ENCODE measurements at regions not wholly inside any gene's neighbourhood (a gene's known extent, or its start where the extent isn't known, plus 50 kb on each side); places are given as distances from the start of the nearest gene placed in this dataset.

DNA sequence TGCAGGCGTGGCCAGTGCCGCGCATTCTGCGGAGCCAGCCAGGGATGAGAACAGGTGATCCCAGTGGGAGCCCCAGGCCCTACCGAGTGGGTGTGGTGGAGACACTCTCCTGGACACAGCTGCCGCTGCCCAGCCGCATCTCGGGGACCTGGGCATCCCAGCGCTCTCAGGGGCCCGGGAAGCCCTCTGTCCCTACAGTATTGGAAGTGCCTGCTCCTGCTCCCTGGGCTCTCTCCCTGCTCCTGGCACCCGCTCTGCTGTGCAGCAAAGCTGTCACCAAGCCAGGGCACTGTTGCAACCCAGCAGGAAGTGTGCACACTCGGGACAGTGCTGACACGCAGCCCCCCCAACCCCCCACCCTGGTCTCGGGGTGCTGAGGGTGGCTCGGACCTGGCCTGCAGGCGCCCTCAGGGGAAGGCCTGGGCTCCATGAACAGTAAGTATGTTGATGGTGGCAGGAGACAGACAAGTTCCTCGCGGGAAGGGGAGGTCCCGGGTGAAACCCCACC lies 1177.4 kb upstream of the GBE1 start:
- no peak overlapping the region for H3K18ac ChIP-seq (ENCODE audit: low read length)
- DNase-seq = no peak
- no peaks in the 10 kb centered on the region for H3K79me1 ChIP-seq (ENCODE audit: low read length)
- no peak overlapping the region for H3K56ac ChIP-seq (ENCODE audit: low read length)
- H3K79me2 ChIP-seq (ENCODE audit: control insufficient read depth, insufficient read depth, low read length) = no peaks in the 10 kb centered on the region
- no peak overlapping the region for H4K8ac ChIP-seq (ENCODE audit: low read depth, low read length)
- no CpG with 5 or more reads among the region's 19 CpGs for WGBS (ENCODE audit: extremely low coverage, insufficient coverage, low lambda C conversion rate)
- no peak overlapping the region for H2BK120ac ChIP-seq (ENCODE audit: low read depth, low read length)
- H3K4me1 ChIP-seq (ENCODE audit: control insufficient read depth, low read depth, low read length) = no peaks in the 10 kb centered on the region
- no peak overlapping the region for H2AK5ac ChIP-seq (ENCODE audit: low read length)
- H2BK5ac ChIP-seq (ENCODE audit: low read length) = no peak overlapping the region
- H3K4me3 ChIP-seq (ENCODE audit: low read length) = no peak overlapping the region
- no peak overlapping the region for H3K4me2 ChIP-seq (ENCODE audit: low read length)
- no peaks in the 10 kb centered on the region for H3K36me3 ChIP-seq (ENCODE audit: control insufficient read depth, insufficient read depth, low read length)
- H3K9ac ChIP-seq (ENCODE audit: low read length) = no peak overlapping the region
- H3K4ac ChIP-seq (ENCODE audit: low read depth, low read length) = no peak overlapping the region
- H3K27ac ChIP-seq (ENCODE audit: low read depth, low read length) = no peak overlapping the region
- no peak overlapping the region for H4K5ac ChIP-seq (ENCODE audit: low read length)
- no peaks in the 10 kb centered on the region for H3K27me3 ChIP-seq (ENCODE audit: insufficient read depth, low read length, poor library complexity)
- H3K23ac ChIP-seq (ENCODE audit: low read length) = no peak overlapping the region
- no peak overlapping the region for H2BK15ac ChIP-seq (replicated peaks; ENCODE audit: low read depth)

DNA sequence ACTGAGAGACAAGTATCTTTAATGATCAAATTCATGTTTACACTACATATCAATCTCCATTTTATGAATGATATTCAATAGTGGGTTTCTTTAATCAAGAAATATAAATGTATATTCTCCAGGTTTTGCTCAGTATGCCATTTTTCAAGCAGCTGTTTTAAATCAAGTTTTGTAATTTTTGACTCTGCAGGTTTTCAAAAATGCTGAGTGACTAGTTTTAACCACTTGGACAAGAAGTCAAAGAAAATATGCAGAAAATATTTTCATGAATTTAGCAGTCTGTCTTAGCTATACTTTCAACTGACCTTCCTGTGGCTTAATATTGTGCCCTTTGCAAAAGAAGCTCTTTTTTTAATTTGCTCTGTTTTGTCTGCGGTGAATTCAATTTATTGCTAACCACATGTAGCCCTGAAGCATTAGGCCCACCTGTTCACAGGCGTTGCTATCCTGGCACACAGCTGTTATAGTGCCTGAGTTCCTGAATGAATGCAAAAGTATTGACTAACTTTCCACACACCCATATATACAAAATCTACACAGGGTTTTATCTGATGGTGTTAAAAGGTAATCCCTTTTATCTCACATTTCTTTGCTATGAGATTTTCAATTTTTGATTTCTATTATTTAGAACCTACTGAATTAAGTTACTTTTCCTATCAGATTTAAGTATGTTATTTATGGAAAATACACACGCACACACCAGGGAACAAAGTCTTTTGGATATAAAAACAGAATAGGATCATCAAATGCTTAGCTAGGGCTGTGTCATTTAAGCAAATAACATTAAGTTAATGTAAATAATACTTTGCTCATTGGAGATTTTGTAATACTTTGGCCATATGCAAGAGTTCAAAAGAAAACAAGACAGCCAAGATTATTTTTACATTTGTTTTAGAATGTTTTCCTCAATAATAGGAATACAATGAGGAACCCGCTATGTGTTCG lies 1166.1 kb upstream of the GBE1 start:
- Histone ChIP-seq H4K8ac (ENCODE audit: low read depth, low read length) (no peak overlapping the region), H3K23ac (ENCODE audit: low read length) (no peak overlapping the region), H3K4me1 (ENCODE audit: control insufficient read depth, low read depth, low read length) (no peaks in the 10 kb centered on the region), H3K4me3 (ENCODE audit: low read length) (no peak overlapping the region), H3K27me3 (ENCODE audit: insufficient read depth, low read length, poor library complexity) (no peaks in the 10 kb centered on the region), H3K18ac (ENCODE audit: low read length) (no peak overlapping the region), H3K79me2 (ENCODE audit: control insufficient read depth, insufficient read depth, low read length) (no peaks in the 10 kb centered on the region), H3K4ac (ENCODE audit: low read depth, low read length) (no peak overlapping the region), H3K56ac (ENCODE audit: low read length) (no peak overlapping the region), H3K9ac (ENCODE audit: low read length) (no peak overlapping the region), H3K27ac (ENCODE audit: low read depth, low read length) (no peak overlapping the region), H3K36me3 (ENCODE audit: control insufficient read depth, insufficient read depth, low read length) (no peaks in the 10 kb centered on the region), H2BK120ac (ENCODE audit: low read depth, low read length) (no peak overlapping the region), H2BK5ac (ENCODE audit: low read length) (no peak overlapping the region), H3K79me1 (ENCODE audit: low read length) (no peaks in the 10 kb centered on the region), H2BK15ac (replicated peaks; ENCODE audit: low read depth) (no peak overlapping the region), H4K5ac (ENCODE audit: low read length) (no peak overlapping the region), H3K4me2 (ENCODE audit: low read length) (no peak overlapping the region), H2AK5ac (ENCODE audit: low read length) (no peak overlapping the region)
- no CpG with 5 or more reads among the region's 5 CpGs for WGBS (ENCODE audit: extremely low coverage, insufficient coverage, low lambda C conversion rate)
- DNase-seq = no peak

DNA sequence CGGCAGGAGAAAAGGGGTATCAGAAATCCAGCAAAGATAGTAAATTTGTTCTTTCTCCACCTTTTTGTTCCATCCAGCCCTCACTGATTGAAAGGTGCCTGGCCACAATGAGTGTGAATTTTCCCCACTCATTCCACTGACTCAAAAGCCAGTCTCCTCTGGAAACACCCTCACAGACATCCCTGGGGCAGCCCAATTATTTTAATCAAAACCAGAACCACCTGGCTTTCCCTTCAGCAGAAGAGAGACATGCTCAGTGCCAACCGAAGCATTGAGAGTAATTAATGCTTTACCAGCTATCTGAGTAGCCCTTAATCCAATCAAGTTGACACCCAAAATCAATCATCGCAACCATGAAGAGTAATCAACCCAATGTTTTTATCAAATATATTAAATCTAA lies 1129.6 kb upstream of the GBE1 start:
- H3K4me3 ChIP-seq (ENCODE audit: low read length) = no peak overlapping the region
- no peak overlapping the region for H2AK5ac ChIP-seq (ENCODE audit: low read length)
- H3K23ac ChIP-seq (ENCODE audit: low read length) = no peak overlapping the region
- no peak overlapping the region for H4K5ac ChIP-seq (ENCODE audit: low read length)
- H3K27ac ChIP-seq (ENCODE audit: low read depth, low read length) = no peak overlapping the region
- no CpG with 5 or more reads among the region's 3 CpGs for WGBS (ENCODE audit: extremely low coverage, insufficient coverage, low lambda C conversion rate)
- no peak overlapping the region for H3K9ac ChIP-seq (ENCODE audit: low read length)
- no peak overlapping the region for H2BK5ac ChIP-seq (ENCODE audit: low read length)
- H3K56ac ChIP-seq (ENCODE audit: low read length) = no peak overlapping the region
- no peaks in the 10 kb centered on the region for H3K27me3 ChIP-seq (ENCODE audit: insufficient read depth, low read length, poor library complexity)
- no peak for DNase-seq
- no peak overlapping the region for H2BK120ac ChIP-seq (ENCODE audit: low read depth, low read length)
- no peaks in the 10 kb centered on the region for H3K79me1 ChIP-seq (ENCODE audit: low read length)
- no peaks in the 10 kb centered on the region for H3K4me1 ChIP-seq (ENCODE audit: control insufficient read depth, low read depth, low read length)
- H3K4ac ChIP-seq (ENCODE audit: low read depth, low read length) = no peak overlapping the region
- no peak overlapping the region for H3K18ac ChIP-seq (ENCODE audit: low read length)
- no peaks in the 10 kb centered on the region for H3K36me3 ChIP-seq (ENCODE audit: control insufficient read depth, insufficient read depth, low read length)
- H2BK15ac ChIP-seq (replicated peaks; ENCODE audit: low read depth) = no peak overlapping the region
- H4K8ac ChIP-seq (ENCODE audit: low read depth, low read length) = no peak overlapping the region
- no peaks in the 10 kb centered on the region for H3K79me2 ChIP-seq (ENCODE audit: control insufficient read depth, insufficient read depth, low read length)
- H3K4me2 ChIP-seq (ENCODE audit: low read length) = no peak overlapping the region

DNA sequence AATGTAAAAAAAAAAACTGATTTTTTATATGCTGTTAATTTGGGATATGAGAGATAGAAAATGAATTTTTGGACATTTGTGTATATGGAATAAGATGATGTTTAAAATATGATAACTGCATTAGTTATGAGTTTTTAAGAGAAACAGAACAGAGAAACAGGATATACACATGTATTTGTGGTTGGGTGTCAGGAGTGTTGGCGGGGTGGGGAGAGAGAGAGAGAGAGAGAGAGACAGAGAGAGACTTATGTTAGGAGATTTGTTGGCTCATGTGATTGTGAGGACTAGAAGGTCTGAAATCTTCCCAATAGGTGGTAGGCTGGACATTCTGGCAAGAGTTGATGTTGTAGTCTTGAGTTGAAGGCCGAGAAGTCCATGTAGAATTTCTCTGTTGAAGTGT lies 1121.6 kb upstream of the GBE1 start:
- no CpG with 5 or more reads among the region's 2 CpGs for WGBS (ENCODE audit: extremely low coverage, insufficient coverage, low lambda C conversion rate)
- Histone ChIP-seq H3K79me1 (ENCODE audit: low read length) (no peaks in the 10 kb centered on the region), H2AK5ac (ENCODE audit: low read length) (no peak overlapping the region), H3K27ac (ENCODE audit: low read depth, low read length) (no peak overlapping the region), H3K23ac (ENCODE audit: low read length) (no peak overlapping the region), H3K79me2 (ENCODE audit: control insufficient read depth, insufficient read depth, low read length) (no peaks in the 10 kb centered on the region), H3K9ac (ENCODE audit: low read length) (no peak overlapping the region), H3K56ac (ENCODE audit: low read length) (no peak overlapping the region), H3K4me1 (ENCODE audit: control insufficient read depth, low read depth, low read length) (no peaks in the 10 kb centered on the region), H2BK5ac (ENCODE audit: low read length) (no peak overlapping the region), H3K18ac (ENCODE audit: low read length) (no peak overlapping the region), H4K8ac (ENCODE audit: low read depth, low read length) (no peak overlapping the region), H3K27me3 (ENCODE audit: insufficient read depth, low read length, poor library complexity) (no peaks in the 10 kb centered on the region), H3K4me3 (ENCODE audit: low read length) (no peak overlapping the region), H3K36me3 (ENCODE audit: control insufficient read depth, insufficient read depth, low read length) (no peaks in the 10 kb centered on the region), H2BK15ac (replicated peaks; ENCODE audit: low read depth) (no peak overlapping the region), H2BK120ac (ENCODE audit: low read depth, low read length) (no peak overlapping the region), H3K4ac (ENCODE audit: low read depth, low read length) (no peak overlapping the region), H3K4me2 (ENCODE audit: low read length) (no peak overlapping the region), H4K5ac (ENCODE audit: low read length) (no peak overlapping the region)
- no peak for DNase-seq

DNA sequence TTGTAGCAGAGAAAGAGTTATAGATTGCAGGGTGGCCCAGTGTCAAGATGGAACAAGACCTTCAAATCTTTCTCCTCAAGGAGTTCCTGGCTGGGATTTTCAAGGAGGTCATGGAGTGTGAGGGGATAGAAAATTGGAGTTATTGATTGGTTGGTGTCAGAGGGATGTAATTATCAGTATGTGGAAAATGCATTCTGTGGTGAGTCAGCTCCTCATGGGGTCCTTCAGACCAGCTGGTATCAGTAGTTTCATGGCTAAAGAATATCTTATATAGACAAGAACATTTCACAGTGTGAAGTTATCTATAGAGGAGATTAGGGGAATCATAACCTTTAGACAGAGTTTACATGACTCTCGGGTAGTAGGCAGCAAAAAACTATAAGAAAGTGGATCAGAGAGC lies 1114.0 kb upstream of the GBE1 start:
- Histone ChIP-seq H3K18ac (ENCODE audit: low read length) (no peak overlapping the region), H3K4me2 (ENCODE audit: low read length) (no peak overlapping the region), H3K36me3 (ENCODE audit: control insufficient read depth, insufficient read depth, low read length) (no peaks in the 10 kb centered on the region), H3K79me2 (ENCODE audit: control insufficient read depth, insufficient read depth, low read length) (no peaks in the 10 kb centered on the region), H3K4me1 (ENCODE audit: control insufficient read depth, low read depth, low read length) (no peaks in the 10 kb centered on the region), H3K56ac (ENCODE audit: low read length) (no peak overlapping the region), H2BK15ac (replicated peaks; ENCODE audit: low read depth) (no peak overlapping the region), H2BK120ac (ENCODE audit: low read depth, low read length) (no peak overlapping the region), H3K4ac (ENCODE audit: low read depth, low read length) (no peak overlapping the region), H2BK5ac (ENCODE audit: low read length) (no peak overlapping the region), H3K9ac (ENCODE audit: low read length) (no peak overlapping the region), H2AK5ac (ENCODE audit: low read length) (no peak overlapping the region), H3K27ac (ENCODE audit: low read depth, low read length) (no peak overlapping the region), H3K23ac (ENCODE audit: low read length) (no peak overlapping the region), H3K4me3 (ENCODE audit: low read length) (no peak overlapping the region), H4K8ac (ENCODE audit: low read depth, low read length) (no peak overlapping the region), H3K27me3 (ENCODE audit: insufficient read depth, low read length, poor library complexity) (no peaks in the 10 kb centered on the region), H4K5ac (ENCODE audit: low read length) (no peak overlapping the region), H3K79me1 (ENCODE audit: low read length) (no peaks in the 10 kb centered on the region)
- DNase-seq = peak; percentile 70
- WGBS (ENCODE audit: extremely low coverage, insufficient coverage, low lambda C conversion rate) = no CpG with 5 or more reads among the region's 1 CpG

DNA sequence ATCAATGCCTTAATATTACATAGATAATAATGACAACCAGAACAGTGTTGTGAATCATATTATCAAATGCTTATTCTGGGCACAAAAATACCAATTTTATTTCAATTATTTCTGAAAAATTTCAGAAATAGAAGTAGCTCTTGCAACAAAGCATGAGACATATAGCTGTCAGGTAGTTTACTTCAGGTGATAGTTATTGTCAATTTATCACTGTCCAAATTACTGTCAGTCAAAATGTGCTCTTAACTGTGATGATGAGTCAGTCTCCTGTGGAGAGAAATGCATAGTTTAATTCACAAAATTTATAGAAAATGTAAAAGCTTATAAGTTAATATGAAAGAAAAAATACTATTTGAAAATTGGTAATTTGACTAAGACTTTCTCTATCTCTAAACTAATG lies 1078.4 kb upstream of the GBE1 start:
- no peaks in the 10 kb centered on the region for H3K27me3 ChIP-seq (ENCODE audit: insufficient read depth, low read length, poor library complexity)
- no peak overlapping the region for H3K23ac ChIP-seq (ENCODE audit: low read length)
- no peak overlapping the region for H3K18ac ChIP-seq (ENCODE audit: low read length)
- H4K5ac ChIP-seq (ENCODE audit: low read length) = no peak overlapping the region
- H3K79me1 ChIP-seq (ENCODE audit: low read length) = no peaks in the 10 kb centered on the region
- H3K27ac ChIP-seq (ENCODE audit: low read depth, low read length) = no peak overlapping the region
- H4K8ac ChIP-seq (ENCODE audit: low read depth, low read length) = no peak overlapping the region
- H3K56ac ChIP-seq (ENCODE audit: low read length) = no peak overlapping the region
- H2AK5ac ChIP-seq (ENCODE audit: low read length) = no peak overlapping the region
- H3K4me2 ChIP-seq (ENCODE audit: low read length) = no peak overlapping the region
- no peaks in the 10 kb centered on the region for H3K4me1 ChIP-seq (ENCODE audit: control insufficient read depth, low read depth, low read length)
- no peak overlapping the region for H2BK15ac ChIP-seq (replicated peaks; ENCODE audit: low read depth)
- no peak overlapping the region for H3K4ac ChIP-seq (ENCODE audit: low read depth, low read length)
- H3K9ac ChIP-seq (ENCODE audit: low read length) = no peak overlapping the region
- no peak overlapping the region for H2BK120ac ChIP-seq (ENCODE audit: low read depth, low read length)
- no peak overlapping the region for H3K4me3 ChIP-seq (ENCODE audit: low read length)
- H3K36me3 ChIP-seq (ENCODE audit: control insufficient read depth, insufficient read depth, low read length) = no peaks in the 10 kb centered on the region
- H3K79me2 ChIP-seq (ENCODE audit: control insufficient read depth, insufficient read depth, low read length) = no peaks in the 10 kb centered on the region
- H2BK5ac ChIP-seq (ENCODE audit: low read length) = no peak overlapping the region
- no peak for DNase-seq
